Fibroblast of lung (primary cell): ENCODE measurements at regions not wholly inside any gene's neighbourhood (a gene's known extent, or its start where the extent isn't known, plus 50 kb on each side); places are given as distances from the start of the nearest gene placed in this dataset.

Experiments used
- EZH2 ChIP-seq: IDR thresholded peaks from 2 replicates; pipeline ENCODE4 v1.5.1; 2012; ENCODE audit warnings: low read length, control low read depth, mild to moderate bottlenecking; ENCODE audit errors: missing control alignments
- TF ChIP-seq, protein P1 (sequence below), 2 donors: IDR thresholded peaks in 1 of 2; conservative IDR thresholded peaks in 1 of 2; 1 replicate in 1 of 2; 2 replicates in 1 of 2; pipeline ENCODE4 v1.5.1; 2011 to 2012; ENCODE audit warnings: low read length in 2 of 2, control low read depth in 1 of 2, inconsistent platforms in 1 of 2, low read depth in 1 of 2, mild to moderate bottlenecking in 1 of 2

GRCh38 chr7:91515961-91516360, 251.7 kb downstream of the FZD1 start:
- TF ChIP-seq, protein P1, sequence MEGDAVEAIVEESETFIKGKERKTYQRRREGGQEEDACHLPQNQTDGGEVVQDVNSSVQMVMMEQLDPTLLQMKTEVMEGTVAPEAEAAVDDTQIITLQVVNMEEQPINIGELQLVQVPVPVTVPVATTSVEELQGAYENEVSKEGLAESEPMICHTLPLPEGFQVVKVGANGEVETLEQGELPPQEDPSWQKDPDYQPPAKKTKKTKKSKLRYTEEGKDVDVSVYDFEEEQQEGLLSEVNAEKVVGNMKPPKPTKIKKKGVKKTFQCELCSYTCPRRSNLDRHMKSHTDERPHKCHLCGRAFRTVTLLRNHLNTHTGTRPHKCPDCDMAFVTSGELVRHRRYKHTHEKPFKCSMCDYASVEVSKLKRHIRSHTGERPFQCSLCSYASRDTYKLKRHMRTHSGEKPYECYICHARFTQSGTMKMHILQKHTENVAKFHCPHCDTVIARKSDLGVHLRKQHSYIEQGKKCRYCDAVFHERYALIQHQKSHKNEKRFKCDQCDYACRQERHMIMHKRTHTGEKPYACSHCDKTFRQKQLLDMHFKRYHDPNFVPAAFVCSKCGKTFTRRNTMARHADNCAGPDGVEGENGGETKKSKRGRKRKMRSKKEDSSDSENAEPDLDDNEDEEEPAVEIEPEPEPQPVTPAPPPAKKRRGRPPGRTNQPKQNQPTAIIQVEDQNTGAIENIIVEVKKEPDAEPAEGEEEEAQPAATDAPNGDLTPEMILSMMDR (conservative IDR thresholded peaks at IDR 0.05 in 1 of 2, IDR thresholded peaks at IDR 0.05 in 1 of 2; ENCODE audit: low read depth in 1 of 2, low read length in 2 of 2): no peak
- TF ChIP-seq EZH2: no peak
